Liver (tissue), 8 donors: ENCODE measurements at regions not wholly inside any gene's neighbourhood (a gene's known extent, or its start where the extent isn't known, plus 50 kb on each side); places are given as distances from the start of the nearest gene placed in this dataset.

Experiments
- DNase-seq: peaks from one replicate; pipeline ENCODE4 v3.0.0-alpha.2; 2017; ENCODE audit warnings: low spot score
- H3K27ac ChIP-seq, 2 donors: one replicate each; pipeline ENCODE4 v1.7.0; 2013; ENCODE audit warnings: inconsistent platforms in 2 of 2, low read length in 2 of 2, control low read depth in 1 of 2, low read depth in 1 of 2, mild to moderate bottlenecking in 1 of 2
- H3K27me3 ChIP-seq, 4 donors: one replicate each; pipeline versions ENCODE4 v1.6.1 to v1.7.0; 2013; ENCODE audit warnings: low read length in 3 of 4, inconsistent platforms in 1 of 4, mild to moderate bottlenecking in 1 of 4, moderate library complexity in 1 of 4; ENCODE audit not compliant: control insufficient read depth in 4 of 4, insufficient read depth in 4 of 4
- H3K36me3 ChIP-seq, 4 donors: one replicate each; pipeline versions ENCODE4 v1.6.1 to v1.7.0; 2013; ENCODE audit warnings: low read length in 3 of 4, mild to moderate bottlenecking in 3 of 4, low read depth in 1 of 4, moderate library complexity in 1 of 4; ENCODE audit not compliant: control insufficient read depth in 4 of 4, insufficient read depth in 3 of 4
- H3K4me1 ChIP-seq, 4 donors: one replicate each; pipeline versions ENCODE4 v1.6.1 to v1.7.0; 2013; ENCODE audit warnings: low read length in 3 of 4, mild to moderate bottlenecking in 3 of 4, moderate library complexity in 1 of 4; ENCODE audit not compliant: control insufficient read depth in 4 of 4, insufficient read depth in 4 of 4
- H3K4me3 ChIP-seq, 3 donors: one replicate each; pipeline versions ENCODE4 v1.6.1 to v1.7.0; 2013; ENCODE audit warnings: low read length in 3 of 3, control low read depth in 1 of 3, low read depth in 1 of 3, mild to moderate bottlenecking in 1 of 3
- H3K9ac ChIP-seq, 2 donors: one replicate each; pipeline ENCODE4 v1.7.0; 2013; ENCODE audit warnings: low read length in 2 of 2, mild to moderate bottlenecking in 2 of 2, moderate library complexity in 2 of 2, control low read depth in 1 of 2, low read depth in 1 of 2
- H3K9me3 ChIP-seq, 4 donors: one replicate each; pipeline versions ENCODE4 v1.6.1 to v1.7.0; 2013; ENCODE audit warnings: low read length in 3 of 4; ENCODE audit not compliant: control insufficient read depth in 4 of 4
- EGR1 ChIP-seq, 2 donors: IDR thresholded peaks; 2 replicates each; pipeline ENCODE4 v1.6.1; 2016 to 2018; ENCODE audit warnings: antibody characterized with exemption in 2 of 2, low read depth in 2 of 2
- FOXA1 ChIP-seq: IDR thresholded peaks from 2 replicates; pipeline ENCODE4 v1.6.1; 2016; ENCODE audit warnings: antibody characterized with exemption
- FOXA2 ChIP-seq: IDR thresholded peaks from 2 replicates; pipeline ENCODE4 v1.6.1; 2016; ENCODE audit warnings: antibody characterized with exemption
- GABPA ChIP-seq, 2 donors: IDR thresholded peaks in 1 of 2; conservative IDR thresholded peaks in 1 of 2; 2 replicates each; pipeline ENCODE4 v1.6.1; 2016; ENCODE audit warnings: antibody characterized with exemption in 2 of 2, mild to moderate bottlenecking in 1 of 2, moderate library complexity in 1 of 2
- HNF4A ChIP-seq, 2 donors: conservative IDR thresholded peaks; 2 replicates each; pipeline ENCODE4 v1.6.1; 2016; ENCODE audit warnings: antibody characterized with exemption in 2 of 2, mild to moderate bottlenecking in 2 of 2
- HNF4G ChIP-seq: IDR thresholded peaks from 2 replicates; pipeline ENCODE4 v1.6.1; 2016; ENCODE audit warnings: antibody characterized with exemption
- JUND ChIP-seq, 2 donors: IDR thresholded peaks; 2 replicates each; pipeline ENCODE4 v1.6.1; 2016; ENCODE audit warnings: antibody characterized with exemption in 2 of 2
- NR2F2 ChIP-seq: IDR thresholded peaks from 2 replicates; pipeline ENCODE4 v1.6.1; 2016; ENCODE audit warnings: antibody characterized with exemption
- RAD21 ChIP-seq, 2 donors: IDR thresholded peaks; 2 replicates each; pipeline ENCODE4 v1.6.1; 2016; ENCODE audit warnings: antibody characterized with exemption in 2 of 2, mild to moderate bottlenecking in 2 of 2
- RXRA ChIP-seq, 2 donors: IDR thresholded peaks; 2 replicates each; pipeline ENCODE4 v1.6.1; 2017 to 2018; ENCODE audit warnings: antibody characterized with exemption in 2 of 2, mild to moderate bottlenecking in 1 of 2
- SP1 ChIP-seq: IDR thresholded peaks from 2 replicates; pipeline ENCODE4 v1.6.1; 2018; ENCODE audit warnings: antibody characterized with exemption, mild to moderate bottlenecking
- TAF1 ChIP-seq: conservative IDR thresholded peaks from 2 replicates; pipeline ENCODE4 v1.6.1; 2016; ENCODE audit warnings: antibody characterized with exemption, mild to moderate bottlenecking
- YY1 ChIP-seq: IDR thresholded peaks from 2 replicates; pipeline ENCODE4 v1.6.1; 2016; ENCODE audit warnings: antibody characterized with exemption, mild to moderate bottlenecking
- WGBS: extraction: QIAGEN DNeasy Blood & Tissue Kit; methylation state at CpG from one replicate; pipeline ENCODE4 v1.1.7; 2013; 5-methylcytosine and 5-hydroxymethylcytosine counted together
- TF ChIP-seq, protein P1 (sequence below): IDR thresholded peaks from 2 replicates; pipeline ENCODE4 v1.6.1; 2016; ENCODE audit warnings: antibody characterized with exemption
- TF ChIP-seq, protein P2 (sequence below): IDR thresholded peaks from 2 replicates; pipeline ENCODE4 v1.6.1; 2016; ENCODE audit warnings: antibody characterized with exemption
- TF ChIP-seq, protein P3 (sequence below): IDR thresholded peaks from 2 replicates; pipeline ENCODE4 v1.6.1; 2016; ENCODE audit warnings: antibody characterized with exemption
- TF ChIP-seq, protein P4 (sequence below): IDR thresholded peaks from 2 replicates; pipeline ENCODE4 v1.6.1; 2016; ENCODE audit warnings: antibody characterized with exemption, mild to moderate bottlenecking
- TF ChIP-seq, protein P5 (sequence below): fragments of 150-350 bp; IDR thresholded peaks from 2 replicates; pipeline ENCODE4 v1.5.1; 2017; ENCODE audit warnings: improper control_type of control experiment, low read depth, low read length; ENCODE audit not compliant: missing input control
- donor health status: healthy.
- donor health status: healthy.
- donor health status: healthy.
- donor health status: healthy.
- donor health status: healthy.

GRCh38 chr18:44046376-44046975 lies 634.2 kb upstream of the SETBP1 start:
- H3K4me1 ChIP-seq = no peaks in the 10 kb centered on the region
- no peaks in the 10 kb centered on the region for H3K9me3 ChIP-seq
- no peaks in the 10 kb centered on the region for H3K36me3 ChIP-seq
- H3K27ac ChIP-seq = no peak overlapping the region
- H3K27me3 ChIP-seq = no peaks in the 10 kb centered on the region
- H3K9ac ChIP-seq = no peak overlapping the region
- 73% methylated on average over 8 of the region's 8 CpGs for WGBS
- TF ChIP-seq HNF4G (no peak), NR2F2 (no peak), TAF1 (no peak)
- TF ChIP-seq, protein P1, sequence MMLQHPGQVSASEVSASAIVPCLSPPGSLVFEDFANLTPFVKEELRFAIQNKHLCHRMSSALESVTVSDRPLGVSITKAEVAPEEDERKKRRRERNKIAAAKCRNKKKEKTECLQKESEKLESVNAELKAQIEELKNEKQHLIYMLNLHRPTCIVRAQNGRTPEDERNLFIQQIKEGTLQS = no peak
- DNase-seq = no peak
- H3K4me3 ChIP-seq = no peak overlapping the region

- Histone ChIP-seq H3K4me1 (no peaks in the 10 kb centered on the region), H3K27ac (no peak overlapping the region), H3K36me3 (no peaks in the 10 kb centered on the region), H3K9me3 (no peaks in the 10 kb centered on the region), H3K4me3 (no peak overlapping the region), H3K9ac (no peak overlapping the region), H3K27me3 (peaks cover 0 to 3% (median 0%) of the 10 kb centered on the region in 4 donors)
- WGBS = 95% methylated on average over 3 of the region's 3 CpGs
- TF ChIP-seq SP1 = no peak
- TF ChIP-seq NR2F2 = no peak
- no peak for TF ChIP-seq RXRA (IDR thresholded peaks at IDR 0.05)
- TF ChIP-seq, protein P2, sequence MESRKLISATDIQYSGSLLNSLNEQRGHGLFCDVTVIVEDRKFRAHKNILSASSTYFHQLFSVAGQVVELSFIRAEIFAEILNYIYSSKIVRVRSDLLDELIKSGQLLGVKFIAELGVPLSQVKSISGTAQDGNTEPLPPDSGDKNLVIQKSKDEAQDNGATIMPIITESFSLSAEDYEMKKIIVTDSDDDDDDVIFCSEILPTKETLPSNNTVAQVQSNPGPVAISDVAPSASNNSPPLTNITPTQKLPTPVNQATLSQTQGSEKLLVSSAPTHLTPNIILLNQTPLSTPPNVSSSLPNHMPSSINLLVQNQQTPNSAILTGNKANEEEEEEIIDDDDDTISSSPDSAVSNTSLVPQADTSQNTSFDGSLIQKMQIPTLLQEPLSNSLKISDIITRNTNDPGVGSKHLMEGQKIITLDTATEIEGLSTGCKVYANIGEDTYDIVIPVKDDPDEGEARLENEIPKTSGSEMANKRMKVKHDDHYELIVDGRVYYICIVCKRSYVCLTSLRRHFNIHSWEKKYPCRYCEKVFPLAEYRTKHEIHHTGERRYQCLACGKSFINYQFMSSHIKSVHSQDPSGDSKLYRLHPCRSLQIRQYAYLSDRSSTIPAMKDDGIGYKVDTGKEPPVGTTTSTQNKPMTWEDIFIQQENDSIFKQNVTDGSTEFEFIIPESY = no peak
- TF ChIP-seq RAD21 (IDR thresholded peaks at IDR 0.05) = no peak
- TF ChIP-seq GABPA (IDR thresholded peaks at IDR 0.05 in 1 of 2, conservative IDR thresholded peaks at IDR 0.05 in 1 of 2) = no peak
- no peak for TF ChIP-seq HNF4A (conservative IDR thresholded peaks at IDR 0.05)
- no peak for TF ChIP-seq JUND (IDR thresholded peaks at IDR 0.05)
- TF ChIP-seq FOXA2 = no peak
- TF ChIP-seq, protein P1 = no peak
- no peak for TF ChIP-seq YY1
- TF ChIP-seq FOXA1 = no peak
- TF ChIP-seq, protein P3, sequence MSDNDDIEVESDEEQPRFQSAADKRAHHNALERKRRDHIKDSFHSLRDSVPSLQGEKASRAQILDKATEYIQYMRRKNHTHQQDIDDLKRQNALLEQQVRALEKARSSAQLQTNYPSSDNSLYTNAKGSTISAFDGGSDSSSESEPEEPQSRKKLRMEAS = no peak
- TF ChIP-seq TAF1 = no peak
- TF ChIP-seq HNF4G = no peak
- TF ChIP-seq, protein P4, sequence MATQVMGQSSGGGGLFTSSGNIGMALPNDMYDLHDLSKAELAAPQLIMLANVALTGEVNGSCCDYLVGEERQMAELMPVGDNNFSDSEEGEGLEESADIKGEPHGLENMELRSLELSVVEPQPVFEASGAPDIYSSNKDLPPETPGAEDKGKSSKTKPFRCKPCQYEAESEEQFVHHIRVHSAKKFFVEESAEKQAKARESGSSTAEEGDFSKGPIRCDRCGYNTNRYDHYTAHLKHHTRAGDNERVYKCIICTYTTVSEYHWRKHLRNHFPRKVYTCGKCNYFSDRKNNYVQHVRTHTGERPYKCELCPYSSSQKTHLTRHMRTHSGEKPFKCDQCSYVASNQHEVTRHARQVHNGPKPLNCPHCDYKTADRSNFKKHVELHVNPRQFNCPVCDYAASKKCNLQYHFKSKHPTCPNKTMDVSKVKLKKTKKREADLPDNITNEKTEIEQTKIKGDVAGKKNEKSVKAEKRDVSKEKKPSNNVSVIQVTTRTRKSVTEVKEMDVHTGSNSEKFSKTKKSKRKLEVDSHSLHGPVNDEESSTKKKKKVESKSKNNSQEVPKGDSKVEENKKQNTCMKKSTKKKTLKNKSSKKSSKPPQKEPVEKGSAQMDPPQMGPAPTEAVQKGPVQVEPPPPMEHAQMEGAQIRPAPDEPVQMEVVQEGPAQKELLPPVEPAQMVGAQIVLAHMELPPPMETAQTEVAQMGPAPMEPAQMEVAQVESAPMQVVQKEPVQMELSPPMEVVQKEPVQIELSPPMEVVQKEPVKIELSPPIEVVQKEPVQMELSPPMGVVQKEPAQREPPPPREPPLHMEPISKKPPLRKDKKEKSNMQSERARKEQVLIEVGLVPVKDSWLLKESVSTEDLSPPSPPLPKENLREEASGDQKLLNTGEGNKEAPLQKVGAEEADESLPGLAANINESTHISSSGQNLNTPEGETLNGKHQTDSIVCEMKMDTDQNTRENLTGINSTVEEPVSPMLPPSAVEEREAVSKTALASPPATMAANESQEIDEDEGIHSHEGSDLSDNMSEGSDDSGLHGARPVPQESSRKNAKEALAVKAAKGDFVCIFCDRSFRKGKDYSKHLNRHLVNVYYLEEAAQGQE = no peak
- TF ChIP-seq EGR1 (IDR thresholded peaks at IDR 0.05; ENCODE audit: low read depth in 2 of 2) = no peak
- TF ChIP-seq, protein P5, sequence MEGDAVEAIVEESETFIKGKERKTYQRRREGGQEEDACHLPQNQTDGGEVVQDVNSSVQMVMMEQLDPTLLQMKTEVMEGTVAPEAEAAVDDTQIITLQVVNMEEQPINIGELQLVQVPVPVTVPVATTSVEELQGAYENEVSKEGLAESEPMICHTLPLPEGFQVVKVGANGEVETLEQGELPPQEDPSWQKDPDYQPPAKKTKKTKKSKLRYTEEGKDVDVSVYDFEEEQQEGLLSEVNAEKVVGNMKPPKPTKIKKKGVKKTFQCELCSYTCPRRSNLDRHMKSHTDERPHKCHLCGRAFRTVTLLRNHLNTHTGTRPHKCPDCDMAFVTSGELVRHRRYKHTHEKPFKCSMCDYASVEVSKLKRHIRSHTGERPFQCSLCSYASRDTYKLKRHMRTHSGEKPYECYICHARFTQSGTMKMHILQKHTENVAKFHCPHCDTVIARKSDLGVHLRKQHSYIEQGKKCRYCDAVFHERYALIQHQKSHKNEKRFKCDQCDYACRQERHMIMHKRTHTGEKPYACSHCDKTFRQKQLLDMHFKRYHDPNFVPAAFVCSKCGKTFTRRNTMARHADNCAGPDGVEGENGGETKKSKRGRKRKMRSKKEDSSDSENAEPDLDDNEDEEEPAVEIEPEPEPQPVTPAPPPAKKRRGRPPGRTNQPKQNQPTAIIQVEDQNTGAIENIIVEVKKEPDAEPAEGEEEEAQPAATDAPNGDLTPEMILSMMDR = no peak
- DNase-seq = no peak
Observed at GRCh38 chr18:44047585-44047984, 633.1 kb upstream of the SETBP1 start.
